GM03348 (cell line): ENCODE measurements at regions not wholly inside any gene's neighbourhood (a gene's known extent, or its start where the extent isn't known, plus 50 kb on each side); places are given as distances from the start of the nearest gene placed in this dataset.

Experiments
- DNase-seq: peaks from one replicate; pipeline ENCODE4 v3.0.0; 2012; ENCODE audit warnings: low spot score

DNA sequence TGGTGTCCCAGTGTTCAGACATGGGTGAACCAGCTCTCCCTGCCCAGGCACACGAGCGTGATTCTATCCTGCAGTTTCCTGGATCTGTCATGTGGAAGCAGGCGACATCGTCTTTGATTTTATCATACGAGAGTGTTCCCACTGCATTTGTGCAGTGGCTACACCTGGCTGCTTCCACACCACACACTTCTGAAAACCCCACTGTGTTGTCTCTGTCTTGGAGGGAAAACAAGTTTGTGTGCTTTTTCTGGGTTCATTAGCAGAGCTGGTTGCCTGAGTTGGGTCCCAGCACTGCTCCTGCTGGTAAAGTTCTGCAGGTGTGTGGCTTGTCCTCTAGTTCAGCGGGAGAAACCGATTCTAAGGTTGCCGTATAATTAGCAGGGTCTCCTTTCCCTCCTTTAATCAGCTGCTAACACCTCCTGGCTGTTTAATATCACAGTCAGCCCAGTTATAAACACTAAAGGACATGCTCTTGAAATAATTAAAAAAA lies 58.5 kb upstream of the TWIST2 start:
- DNase-seq: peak; percentile 27

DNA sequence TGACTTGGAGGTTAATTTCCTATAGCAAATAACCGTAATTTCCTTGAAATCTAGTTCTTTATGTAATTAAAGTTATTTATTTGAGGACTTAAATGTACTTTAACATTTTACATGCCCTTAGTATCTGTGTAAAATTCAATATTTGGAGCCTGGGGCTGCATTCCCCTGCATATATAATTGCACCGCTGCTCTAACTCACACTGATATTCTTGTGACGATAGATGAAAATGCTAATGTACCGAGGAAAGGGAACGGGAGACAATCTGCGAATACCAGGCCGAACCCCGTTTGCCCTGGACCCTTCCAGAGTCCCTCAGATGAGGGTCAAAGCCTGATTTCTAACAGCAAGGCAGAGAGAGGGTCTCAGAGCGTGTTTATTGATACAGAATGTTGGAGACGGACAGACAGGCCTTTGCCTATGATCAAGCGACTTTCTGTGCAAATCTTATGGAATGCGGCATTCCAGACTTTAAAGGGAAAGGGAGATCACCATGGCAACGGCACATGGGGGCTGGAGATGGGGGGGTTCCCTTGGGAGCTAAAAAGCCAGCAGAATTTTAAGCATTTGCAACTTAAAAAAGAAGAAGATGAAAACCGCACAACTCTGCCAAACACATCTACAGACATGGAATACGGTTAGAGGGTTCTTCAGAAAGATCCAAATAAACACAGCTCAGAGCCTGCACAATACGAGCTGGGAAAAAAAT lies 57.6 kb upstream of the TWIST2 start:
- DNase-seq: peak; percentile 85

DNA sequence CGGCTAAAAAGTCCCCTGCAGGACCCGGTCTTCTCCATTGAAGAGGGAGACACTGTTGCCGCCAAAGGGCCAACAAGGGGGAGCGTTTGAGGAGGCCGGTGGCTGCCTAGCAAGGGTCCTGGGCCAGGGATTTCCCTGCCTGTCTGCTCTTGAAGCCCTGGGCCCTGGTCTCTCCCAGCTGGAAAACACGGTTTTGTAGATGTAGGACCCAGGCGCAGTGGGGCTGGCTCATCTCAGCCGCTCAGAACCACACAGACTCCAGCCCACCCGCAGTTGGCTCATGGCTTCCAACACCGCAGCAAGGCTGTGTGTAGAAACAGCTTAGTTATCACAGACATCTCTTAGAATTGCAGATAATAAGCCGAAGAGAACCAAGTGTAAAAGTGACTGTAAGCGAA lies 57.1 kb upstream of the TWIST2 start:
- peak; percentile 63 for DNase-seq

DNA sequence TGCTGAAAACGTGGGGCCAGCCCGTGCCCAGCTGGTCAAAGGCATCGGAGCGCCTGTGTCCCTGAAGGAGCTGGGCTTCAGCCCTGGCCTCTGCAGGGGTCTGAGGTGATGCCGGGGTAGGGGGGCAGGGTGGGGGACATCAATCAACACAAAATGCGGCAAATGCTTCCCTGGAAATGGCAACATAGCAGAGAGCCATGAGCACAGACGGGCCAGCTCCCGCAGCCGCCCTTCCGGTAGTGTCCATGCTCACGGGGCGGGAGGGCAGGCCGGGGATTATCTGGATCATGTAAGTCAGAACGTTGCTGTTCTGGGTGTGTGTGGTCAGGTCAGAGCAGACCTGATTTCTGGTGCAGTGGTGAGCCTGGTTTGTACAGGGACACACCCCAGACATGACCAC lies 56.5 kb upstream of the TWIST2 start:
- DNase-seq: peak; percentile 76

DNA sequence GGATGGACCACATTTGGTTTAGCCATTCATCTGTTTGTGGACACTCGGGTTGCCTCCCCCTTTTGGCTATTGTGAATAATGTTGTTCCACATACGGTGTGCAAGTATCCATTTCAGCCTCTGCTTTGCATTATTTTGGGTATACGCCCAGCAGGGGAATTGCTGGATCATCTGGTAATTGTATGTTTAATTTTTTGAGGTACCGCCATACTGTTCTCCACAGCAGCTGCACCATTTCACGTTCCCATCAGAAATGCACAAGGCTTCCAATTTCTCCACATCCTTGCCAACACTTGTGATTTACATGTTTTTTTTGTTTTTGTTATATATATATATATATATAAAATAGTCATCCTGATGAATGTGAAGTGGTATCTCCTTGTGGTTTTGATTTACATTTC lies 54.6 kb upstream of the TWIST2 start:
- no peak for DNase-seq

DNA sequence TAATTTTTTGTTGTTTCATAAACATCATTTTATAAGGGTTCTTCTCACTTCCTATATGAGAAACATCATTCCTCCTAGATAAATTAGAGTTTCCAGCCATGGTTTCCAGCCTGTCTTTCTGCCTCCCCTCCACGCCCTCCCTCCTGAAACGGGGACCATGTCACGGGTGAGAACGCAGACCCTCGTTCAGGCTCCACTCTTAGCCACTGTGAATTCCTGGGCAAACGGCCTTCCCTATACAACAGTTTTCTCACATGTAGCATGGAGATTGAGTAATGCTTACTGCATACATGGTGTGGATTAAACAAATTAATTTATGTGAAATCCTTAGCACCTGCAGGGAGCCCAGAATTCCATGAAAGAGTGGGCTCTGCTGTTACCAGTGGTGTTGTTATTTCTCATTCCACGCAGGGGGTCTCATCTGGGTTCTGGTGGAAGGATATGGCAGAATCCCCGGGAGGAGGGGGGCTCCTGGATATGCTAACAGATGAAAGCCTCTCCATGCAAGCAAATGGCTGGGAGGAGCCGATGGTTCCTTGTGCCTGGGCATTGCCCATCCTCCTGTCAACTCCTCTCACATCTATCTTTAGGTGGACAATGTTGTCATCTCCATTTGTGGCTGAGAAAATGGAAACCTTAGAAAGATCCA lies 54.0 kb upstream of the TWIST2 start:
- no peak for DNase-seq

DNA sequence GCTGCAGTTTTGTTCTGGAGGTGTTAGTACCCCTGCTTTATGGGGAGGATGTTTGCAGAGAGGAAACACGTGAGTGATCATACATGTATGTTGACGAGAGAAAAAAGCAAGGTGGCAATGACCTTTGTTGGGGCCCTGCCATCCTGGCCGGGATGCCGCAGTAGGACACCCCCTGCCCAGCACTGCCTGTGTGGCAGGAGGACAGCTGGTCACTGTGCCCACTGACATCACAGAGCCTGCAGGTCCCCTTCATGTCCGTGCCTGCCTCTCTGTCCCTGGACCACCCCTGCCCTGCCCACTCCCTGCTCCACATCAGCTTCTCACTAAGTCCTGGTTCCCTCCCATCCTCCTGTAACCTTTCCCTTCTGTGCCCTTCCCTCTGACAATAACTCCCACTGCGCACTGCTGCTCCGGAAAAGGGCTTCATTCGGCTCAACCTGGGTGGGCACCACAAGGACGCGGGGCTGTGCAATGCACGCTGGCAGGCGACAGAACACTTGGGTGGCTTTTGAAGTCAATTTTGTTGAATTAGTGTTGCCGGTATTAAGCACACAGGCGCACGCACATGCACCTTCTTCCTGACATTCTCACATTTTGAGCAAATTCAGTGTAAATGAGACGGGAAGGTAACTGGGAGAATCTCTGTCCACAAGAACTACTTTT lies 51.5 kb upstream of the TWIST2 start:
- DNase-seq: no peak

DNA sequence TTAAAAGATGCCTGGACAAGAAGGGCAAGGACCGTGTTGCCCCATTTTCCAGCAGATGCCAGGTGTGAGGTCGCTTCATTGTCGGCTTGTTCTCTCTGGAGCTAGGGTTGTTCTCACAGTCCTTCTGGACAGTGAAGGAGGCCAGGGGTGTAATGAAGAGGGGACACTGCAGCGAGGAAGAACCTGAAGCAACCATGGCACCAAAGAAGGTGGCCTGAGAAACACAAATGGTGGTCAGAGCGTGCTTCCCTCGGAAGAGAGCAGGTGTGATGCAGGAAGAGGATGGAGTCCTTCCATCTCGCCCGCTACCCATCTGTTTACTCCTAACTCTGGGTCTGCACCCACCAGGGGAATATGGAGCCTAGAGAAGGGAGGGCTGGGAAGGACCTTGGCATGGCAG lies 50.3 kb upstream of the TWIST2 start:
- DNase-seq: no peak
